Natural killer cell (primary cell): ENCODE measurements at regions not wholly inside any gene's neighbourhood (a gene's known extent, or its start where the extent isn't known, plus 50 kb on each side); places are given as distances from the start of the nearest gene placed in this dataset.

Source experiments
- ATAC-seq, 3 donors: fragments of 150-1000 bp in 2 of 3; fragments of 200-7000 bp in 1 of 3; cut with Tn5 transposase; 1 replicate in 1 of 3; 2 replicates in 2 of 3; pipeline ENCODE4 v1.10.0; 2021; ENCODE audit warnings: mild to moderate bottlenecking in 2 of 3, moderate library complexity in 2 of 3
- DNase-seq, 2 donors: peaks; one replicate each; pipeline versions ENCODE4 v3.0.0 to v3.0.0-alpha.2; 2013 to 2021; ENCODE audit warnings: mixed read lengths in 1 of 2
- H3K27ac ChIP-seq: one replicate; pipeline ENCODE4 v1.5.1; 2013; ENCODE audit warnings: mild to moderate bottlenecking, low read length
- H3K27me3 ChIP-seq: one replicate; pipeline ENCODE4 v1.6.1; 2013; ENCODE audit warnings: low read length; ENCODE audit not compliant: control insufficient read depth, insufficient read depth
- H3K36me3 ChIP-seq: one replicate; pipeline ENCODE4 v1.6.1; 2013; ENCODE audit warnings: low read length; ENCODE audit not compliant: control insufficient read depth, insufficient read depth
- H3K4me1 ChIP-seq: one replicate; pipeline ENCODE4 v1.6.1; 2013; ENCODE audit warnings: low read length; ENCODE audit not compliant: control insufficient read depth, insufficient read depth
- H3K4me3 ChIP-seq: one replicate; pipeline ENCODE4 v1.5.1; 2013; ENCODE audit warnings: low read length
- H3K9me3 ChIP-seq: one replicate; pipeline ENCODE4 v1.6.1; 2013; ENCODE audit warnings: low read length; ENCODE audit not compliant: control insufficient read depth, insufficient read depth
- H3K27ac Mint-ChIP-seq, 2 donors: one replicate each; pipeline ENCODE4 v1.8.0; 2022; ENCODE audit warnings: mild to moderate bottlenecking in 2 of 2, mixed read lengths in 2 of 2, moderate library complexity in 1 of 2
- H3K27me3 Mint-ChIP-seq, 2 donors: one replicate each; pipeline ENCODE4 v1.8.0; 2022; ENCODE audit warnings: low read depth in 2 of 2, mixed read lengths in 2 of 2
- H3K36me3 Mint-ChIP-seq: one replicate; pipeline ENCODE4 v1.8.0; 2022; ENCODE audit warnings: mixed read lengths
- H3K4me1 Mint-ChIP-seq, 2 donors: one replicate each; pipeline ENCODE4 v1.8.0; 2022; ENCODE audit warnings: mixed read lengths in 2 of 2
- H3K4me3 Mint-ChIP-seq: one replicate; pipeline ENCODE4 v1.8.0; 2022; ENCODE audit warnings: mild to moderate bottlenecking, moderate library complexity, mixed read lengths
- H3K9me3 Mint-ChIP-seq, 2 donors: one replicate each; pipeline ENCODE4 v1.8.0; 2022; ENCODE audit warnings: mixed read lengths in 2 of 2
- WGBS: methylation state at CpG from one replicate; pipeline ENCODE4 v1.1.7; 2013; ENCODE audit warnings: missing lambda C conversion rate; ENCODE audit not compliant: insufficient coverage; 5-methylcytosine and 5-hydroxymethylcytosine counted together
- intact Hi-C: fragments of 100-400 bp; cut with micrococcal nuclease; formaldehyde crosslinking; loops from one replicate; pipeline ENCODE4 v1.14.2; 2022
- TF ChIP-seq, protein P1 (sequence below): fragments of 200-600 bp; IDR thresholded peaks from one replicate; pipeline ENCODE4 v1.8.0; 2022; ENCODE audit warnings: antibody characterized with exemption

GRCh38 chr11:28524098-28524497 is 415.9 kb downstream of the METTL15 start:
- Mint-ChIP-seq H3K27me3 (no peaks in the 10 kb centered on the region), H3K4me1 (no peaks in the 10 kb centered on the region), H3K9me3 (peaks cover 9 to 11% of the 10 kb centered on the region in 2 donors), H3K27ac (no peak overlapping the region), H3K4me3 (no peak overlapping the region), H3K36me3 (peaks cover 7% of the 10 kb centered on the region)
- Histone ChIP-seq H3K27me3 (no peaks in the 10 kb centered on the region), H3K9me3 (peaks cover 9% of the 10 kb centered on the region), H3K4me1 (no peaks in the 10 kb centered on the region), H3K27ac (no peak overlapping the region), H3K4me3 (no peak overlapping the region), H3K36me3 (no peaks in the 10 kb centered on the region)
- intact Hi-C loops, result no loop called here
- 79% methylated on average over 1 of the region's 1 CpG for WGBS
- no peak for ATAC-seq
- TF ChIP-seq, protein P1, sequence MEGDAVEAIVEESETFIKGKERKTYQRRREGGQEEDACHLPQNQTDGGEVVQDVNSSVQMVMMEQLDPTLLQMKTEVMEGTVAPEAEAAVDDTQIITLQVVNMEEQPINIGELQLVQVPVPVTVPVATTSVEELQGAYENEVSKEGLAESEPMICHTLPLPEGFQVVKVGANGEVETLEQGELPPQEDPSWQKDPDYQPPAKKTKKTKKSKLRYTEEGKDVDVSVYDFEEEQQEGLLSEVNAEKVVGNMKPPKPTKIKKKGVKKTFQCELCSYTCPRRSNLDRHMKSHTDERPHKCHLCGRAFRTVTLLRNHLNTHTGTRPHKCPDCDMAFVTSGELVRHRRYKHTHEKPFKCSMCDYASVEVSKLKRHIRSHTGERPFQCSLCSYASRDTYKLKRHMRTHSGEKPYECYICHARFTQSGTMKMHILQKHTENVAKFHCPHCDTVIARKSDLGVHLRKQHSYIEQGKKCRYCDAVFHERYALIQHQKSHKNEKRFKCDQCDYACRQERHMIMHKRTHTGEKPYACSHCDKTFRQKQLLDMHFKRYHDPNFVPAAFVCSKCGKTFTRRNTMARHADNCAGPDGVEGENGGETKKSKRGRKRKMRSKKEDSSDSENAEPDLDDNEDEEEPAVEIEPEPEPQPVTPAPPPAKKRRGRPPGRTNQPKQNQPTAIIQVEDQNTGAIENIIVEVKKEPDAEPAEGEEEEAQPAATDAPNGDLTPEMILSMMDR, result no peak
- DNase-seq, result no peak

DNA sequence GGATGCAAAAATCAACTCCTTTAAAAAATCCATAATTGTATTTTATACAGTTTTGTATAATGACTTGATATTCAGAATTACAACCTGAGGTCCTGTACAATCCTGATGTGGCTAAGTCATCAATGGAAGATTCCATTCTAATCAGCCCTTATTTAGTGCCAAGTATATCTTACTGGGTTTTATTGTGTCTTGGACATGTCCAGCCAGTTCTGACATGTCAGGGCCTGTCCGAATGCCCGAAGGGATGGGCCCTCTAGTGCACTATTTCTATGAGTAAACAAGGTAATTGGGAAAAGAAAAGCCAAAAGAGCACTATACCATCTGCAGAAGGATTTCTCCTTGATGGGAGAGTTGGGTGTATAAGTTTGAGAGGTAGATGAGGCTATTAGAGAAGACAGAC is 412.9 kb downstream of the METTL15 start:
- no peaks in the 10 kb centered on the region for H3K36me3 ChIP-seq
- ATAC-seq (no peak), DNase-seq (no peak)
- H3K4me1 ChIP-seq, result no peaks in the 10 kb centered on the region
- no peak overlapping the region for H3K4me3 ChIP-seq
- H3K27ac Mint-ChIP-seq, result no peak overlapping the region
- peaks cover 9% of the 10 kb centered on the region in 2 donors for H3K9me3 Mint-ChIP-seq
- H3K9me3 ChIP-seq, result peaks cover 7% of the 10 kb centered on the region
- H3K36me3 Mint-ChIP-seq, result peaks cover 7% of the 10 kb centered on the region
- H3K27me3 ChIP-seq, result no peaks in the 10 kb centered on the region
- no peaks in the 10 kb centered on the region for H3K4me1 Mint-ChIP-seq
- no peak overlapping the region for H3K27ac ChIP-seq
- no peaks in the 10 kb centered on the region for H3K27me3 Mint-ChIP-seq
- TF ChIP-seq, protein P1, result no peak
- H3K4me3 Mint-ChIP-seq, result no peak overlapping the region
- 89% methylated on average over 2 of the region's 2 CpGs for WGBS
- intact Hi-C loops, result no loop called here

DNA sequence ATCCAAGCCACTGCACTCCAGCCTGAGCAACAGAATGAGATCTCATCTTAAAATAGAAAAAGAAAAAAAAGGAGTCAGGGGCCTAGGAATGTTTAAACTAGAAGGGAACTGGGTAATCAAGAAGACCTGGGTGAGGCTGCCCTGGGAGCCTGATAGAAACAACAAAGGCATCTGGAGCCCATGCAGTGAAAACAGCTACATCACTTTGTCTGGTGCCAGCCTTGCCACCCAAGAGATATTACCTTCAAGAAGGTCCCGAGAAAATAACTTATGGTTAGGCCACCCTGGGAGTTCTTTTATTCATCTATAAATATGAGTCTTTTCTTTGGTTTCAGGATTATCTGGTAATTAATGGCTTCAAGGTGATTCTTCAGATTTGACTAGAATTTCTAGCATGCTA is 412.1 kb downstream of the METTL15 start:
- H3K9me3 Mint-ChIP-seq, result peaks cover 8 to 10% of the 10 kb centered on the region in 2 donors
- H3K4me3 Mint-ChIP-seq, result no peak overlapping the region
- H3K4me1 Mint-ChIP-seq, result no peaks in the 10 kb centered on the region
- TF ChIP-seq, protein P1, result no peak
- H3K27me3 Mint-ChIP-seq, result no peaks in the 10 kb centered on the region
- no peak overlapping the region for H3K27ac Mint-ChIP-seq
- H3K36me3 Mint-ChIP-seq, result peaks cover 7% of the 10 kb centered on the region
- DNase-seq (no peak), ATAC-seq (no peak)
- H3K27me3 ChIP-seq, result no peaks in the 10 kb centered on the region
- H3K9me3 ChIP-seq, result peaks cover under 1% of the 10 kb centered on the region
- H3K4me3 ChIP-seq, result no peak overlapping the region
- no peak overlapping the region for H3K27ac ChIP-seq
- no peaks in the 10 kb centered on the region for H3K4me1 ChIP-seq
- WGBS, result no CpG with 5 or more reads among the region's 1 CpG
- intact Hi-C loops, result no loop called here
- no peaks in the 10 kb centered on the region for H3K36me3 ChIP-seq

GRCh38 chr11:28518825-28519224 is 410.6 kb downstream of the METTL15 start:
- Histone ChIP-seq H3K4me1 (no peaks in the 10 kb centered on the region), H3K4me3 (no peak overlapping the region), H3K27me3 (no peaks in the 10 kb centered on the region), H3K36me3 (no peaks in the 10 kb centered on the region), H3K27ac (no peak overlapping the region), H3K9me3 (no peaks in the 10 kb centered on the region)
- Mint-ChIP-seq H3K36me3 (no peaks in the 10 kb centered on the region), H3K27me3 (no peaks in the 10 kb centered on the region), H3K4me1 (no peaks in the 10 kb centered on the region), H3K4me3 (no peak overlapping the region), H3K27ac (no peak overlapping the region), H3K9me3 (peaks cover 5 to 7% of the 10 kb centered on the region in 2 donors)
- DNase-seq (no peak), ATAC-seq (no peak)
- intact Hi-C loops, result no loop called here
- TF ChIP-seq, protein P1, result no peak
